ENCODE measurements at regions not wholly inside any gene's neighbourhood (a gene's known extent, or its start where the extent isn't known, plus 50 kb on each side); places are given as distances from the start of the nearest gene placed in this dataset.
A peak's percentile ranks its signal among the peaks of the same experiment; 100 is the strongest.

DNA sequence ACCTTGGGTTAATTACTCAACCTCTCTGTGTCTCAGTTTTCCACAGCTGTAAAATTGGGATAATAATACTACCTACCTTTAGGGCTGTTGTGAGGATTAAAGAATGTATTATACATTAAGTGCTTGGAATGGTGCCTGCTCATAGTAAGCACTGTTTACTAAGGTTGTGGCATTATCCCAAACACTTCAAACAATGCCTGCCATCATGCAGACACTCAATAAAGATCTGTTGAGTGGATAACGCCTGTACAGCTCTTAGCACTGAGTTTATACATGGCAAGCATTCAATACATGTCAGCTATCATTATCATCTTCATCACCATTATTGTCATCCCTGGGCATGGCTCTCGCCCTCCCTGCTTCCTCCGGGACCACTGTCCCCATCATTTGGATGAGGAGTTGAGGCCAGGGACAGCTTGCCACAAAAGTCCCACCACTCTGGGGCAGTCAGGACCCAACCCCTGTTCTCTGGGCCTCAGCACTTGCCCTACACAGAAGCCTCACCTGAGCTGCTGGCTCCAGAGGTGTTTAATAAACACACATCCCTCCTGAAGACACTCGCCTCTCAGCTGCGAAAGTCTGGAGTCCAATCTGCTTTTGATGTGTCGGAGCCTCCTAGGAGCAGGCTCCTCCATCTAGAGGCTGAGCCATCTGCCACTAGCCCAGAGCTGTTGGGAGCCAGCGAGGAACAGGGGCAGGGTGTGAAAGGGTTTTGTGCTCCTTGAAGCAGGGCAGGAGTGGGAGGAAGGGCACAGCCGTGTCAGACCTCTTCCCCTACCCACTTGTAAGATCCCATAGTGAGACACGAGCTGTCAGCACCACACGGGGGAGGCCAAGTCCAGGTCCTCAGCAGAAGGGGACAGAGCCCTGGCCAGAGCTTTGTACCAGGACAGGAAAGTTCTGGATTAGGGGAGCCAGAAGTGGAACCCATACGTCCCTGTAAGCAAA lies 80.9 kb upstream of the ZC3H12A start:
- DNase-seq: no peak

DNA sequence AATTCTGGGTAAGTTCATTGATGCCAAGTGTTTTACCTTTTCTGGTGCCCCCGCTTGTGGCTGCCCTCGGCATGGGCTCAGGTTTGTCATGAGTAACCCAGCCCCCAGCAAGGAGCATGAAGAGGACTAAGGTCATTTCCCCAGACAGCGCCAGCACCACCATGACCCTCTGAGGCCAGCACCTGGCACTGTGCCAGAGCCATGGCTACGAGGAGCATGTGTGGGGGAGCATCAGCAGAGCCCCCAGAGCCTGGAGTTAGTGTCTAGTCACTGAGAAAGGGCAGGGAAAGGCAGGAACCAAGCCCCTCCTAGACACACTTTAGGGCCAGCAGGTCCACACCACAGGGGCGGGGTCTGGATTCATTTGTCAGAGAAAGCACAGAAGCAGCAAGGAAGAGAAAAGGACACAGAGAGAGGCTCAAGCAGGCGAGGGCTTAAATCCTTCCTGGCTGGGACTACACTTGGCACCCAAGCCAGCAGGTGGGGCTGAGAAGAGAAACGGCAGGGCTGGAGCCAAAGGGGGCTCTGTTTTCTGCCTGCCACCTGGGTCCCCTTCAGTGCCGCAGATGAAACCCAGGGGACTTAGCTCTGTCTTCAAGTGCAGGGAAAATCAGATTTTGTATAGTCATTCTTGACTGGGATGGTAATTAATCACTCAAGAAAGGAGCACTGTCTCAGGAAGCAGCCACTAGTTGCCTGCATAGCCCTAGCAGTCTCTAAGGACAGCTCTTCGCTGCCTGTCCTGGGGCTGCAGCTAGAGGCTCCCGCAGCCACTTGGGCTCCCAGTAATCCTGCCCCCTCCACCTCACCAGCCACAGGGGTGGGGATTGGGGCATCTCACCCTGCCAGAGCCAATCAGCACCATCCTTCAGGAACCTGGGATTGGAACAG lies 79.6 kb upstream of the ZC3H12A start:
- peak in 1 of 2 experiments; percentile 5 for DNase-seq

DNA sequence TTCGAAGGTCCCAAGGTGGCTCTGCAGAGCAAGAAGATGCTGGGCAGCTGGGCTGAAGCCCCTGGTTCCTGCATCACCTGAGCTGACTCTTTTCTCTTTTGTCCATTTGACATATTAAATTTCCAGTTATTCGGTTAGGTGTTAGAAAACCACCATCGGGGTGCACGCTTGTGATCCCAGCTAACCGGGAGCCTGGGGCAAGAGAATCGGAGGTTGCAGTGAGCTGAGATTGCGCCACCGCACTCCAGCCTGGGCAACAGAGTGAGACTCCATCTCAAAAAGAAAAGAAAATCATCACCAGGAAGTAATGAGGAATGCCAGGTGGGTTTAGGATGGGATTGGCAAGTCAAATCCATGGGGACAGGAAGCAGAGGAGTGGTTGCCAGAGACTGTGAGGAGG lies 76.3 kb upstream of the ZC3H12A start:
- DNase-seq: no peak

DNA sequence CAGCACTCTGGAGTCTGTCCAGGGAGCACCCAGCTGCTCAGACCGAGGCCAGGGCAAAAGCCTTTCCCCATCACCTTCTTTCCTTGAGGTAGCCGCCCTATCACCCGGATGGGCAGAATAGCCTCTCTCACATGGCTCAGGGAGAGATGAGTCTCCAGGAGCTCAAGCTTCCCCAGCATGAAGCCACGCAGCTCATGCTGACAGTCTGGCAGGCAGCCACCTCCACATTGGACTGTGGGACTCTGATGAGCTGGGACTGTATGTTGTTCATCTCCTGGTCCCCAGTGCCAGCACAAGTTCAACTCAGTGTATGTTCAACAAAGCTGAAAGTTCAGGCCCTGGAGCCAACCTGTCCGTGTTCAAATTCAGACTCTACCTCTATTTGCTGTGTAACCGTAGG lies 75.2 kb upstream of the ZC3H12A start:
- DNase-seq: no peak

DNA sequence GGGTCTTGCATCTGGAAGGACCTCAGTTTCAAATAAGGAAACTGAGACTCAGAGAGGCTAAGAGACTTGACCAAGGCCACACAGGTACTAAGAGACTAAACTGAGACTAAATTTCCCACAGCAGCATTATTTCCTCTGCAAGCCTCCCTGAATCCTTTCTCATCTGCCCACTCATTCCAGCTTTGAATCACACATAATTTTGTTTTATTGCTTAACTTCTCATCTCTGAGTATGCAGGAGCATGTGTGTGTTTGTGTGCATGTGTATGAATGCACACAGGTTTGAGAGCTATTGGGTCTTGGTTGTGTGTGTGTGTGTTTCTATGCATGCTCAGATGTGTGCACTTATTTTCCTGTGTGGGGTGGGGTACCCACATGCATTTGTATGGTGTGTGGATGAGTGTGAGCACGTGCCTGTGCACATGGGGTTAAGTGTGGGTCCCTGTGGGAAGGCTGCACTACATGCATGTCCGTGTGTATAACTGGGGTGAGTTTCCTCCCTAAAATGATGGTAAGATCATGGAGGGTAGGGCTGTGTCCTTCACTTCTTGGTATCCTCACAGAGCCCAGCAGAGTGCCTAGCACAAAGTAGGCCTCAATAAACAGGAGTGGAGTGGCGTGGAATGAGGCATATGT lies 74.4 kb upstream of the ZC3H12A start:
- no peak for DNase-seq

DNA sequence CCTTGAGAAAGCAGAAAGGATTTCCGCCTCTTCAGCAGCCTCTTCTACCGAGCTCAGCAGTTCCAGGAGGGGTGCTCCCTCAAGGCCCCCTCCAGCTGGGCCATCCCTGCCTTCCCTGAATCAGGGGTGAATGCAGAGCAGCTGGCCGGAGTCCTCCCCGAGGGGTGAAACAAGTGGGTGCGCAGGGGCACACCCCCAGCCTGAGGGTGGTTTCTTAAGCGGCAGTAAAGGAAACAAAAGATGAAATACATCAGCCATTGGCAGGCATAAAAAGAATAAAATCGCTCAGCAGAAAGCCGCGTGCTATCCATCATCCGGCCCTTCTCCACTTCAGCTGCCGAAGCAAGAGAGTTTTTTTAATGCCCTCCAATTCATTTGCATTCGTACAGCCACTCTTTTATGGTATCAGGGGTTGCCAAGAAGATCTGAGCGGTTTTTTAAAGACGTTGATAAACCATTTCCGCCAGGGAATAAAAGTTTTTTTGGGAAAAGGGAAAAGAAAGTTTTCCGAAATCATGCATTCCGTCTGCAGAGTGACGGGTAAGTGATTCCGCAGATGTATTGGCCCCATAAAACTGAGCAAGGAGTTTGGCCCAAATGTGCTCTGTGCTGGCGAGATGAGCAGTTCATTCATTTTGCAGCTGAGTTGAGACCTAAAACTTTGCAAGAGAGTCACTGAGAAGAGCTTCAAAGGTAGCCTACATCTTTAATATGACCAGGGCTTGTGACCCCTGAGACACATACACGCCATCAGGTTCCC lies 73.7 kb upstream of the ZC3H12A start:
- no peak for DNase-seq

DNA sequence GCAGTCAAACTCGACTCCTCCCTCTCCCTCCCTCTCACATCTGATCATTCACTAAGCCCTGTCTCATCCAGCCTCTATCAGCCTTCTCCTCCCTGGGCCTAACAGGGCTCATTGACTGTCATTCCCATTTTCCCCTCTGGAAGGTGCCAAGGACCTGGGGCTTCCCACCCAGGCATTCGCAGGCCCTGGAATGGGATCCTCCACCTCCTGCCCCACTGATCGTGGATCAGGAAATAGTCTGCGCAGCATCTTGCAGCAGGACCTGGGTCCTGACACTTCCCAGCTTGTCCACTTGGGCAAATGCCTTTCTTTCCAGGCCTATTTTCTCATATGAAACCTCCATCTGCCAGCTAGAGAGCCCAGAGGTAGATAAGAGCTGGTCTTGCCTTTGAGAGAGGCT lies 71.2 kb upstream of the ZC3H12A start:
- no peak for DNase-seq

DNA sequence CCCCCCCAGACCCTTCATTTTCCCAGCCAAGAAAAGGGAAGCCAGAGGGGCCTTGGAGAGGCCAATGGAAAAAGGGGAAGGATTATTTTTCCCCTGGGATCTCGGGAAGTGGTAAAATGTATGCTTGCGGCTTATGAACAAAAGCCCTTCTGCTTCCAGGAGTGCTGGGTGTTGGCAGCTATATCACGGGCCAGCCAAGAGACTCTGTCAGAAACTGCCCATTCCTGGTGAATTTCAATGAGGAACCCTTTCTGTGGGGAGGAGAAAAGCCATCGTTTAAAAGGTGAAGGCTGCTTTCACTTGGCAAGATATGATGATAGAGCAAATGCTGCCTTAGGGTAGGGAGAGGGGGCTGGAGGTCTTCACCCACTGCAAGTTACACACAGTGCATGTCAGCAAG lies 69.7 kb upstream of the ZC3H12A start:
- no peak for DNase-seq

DNA sequence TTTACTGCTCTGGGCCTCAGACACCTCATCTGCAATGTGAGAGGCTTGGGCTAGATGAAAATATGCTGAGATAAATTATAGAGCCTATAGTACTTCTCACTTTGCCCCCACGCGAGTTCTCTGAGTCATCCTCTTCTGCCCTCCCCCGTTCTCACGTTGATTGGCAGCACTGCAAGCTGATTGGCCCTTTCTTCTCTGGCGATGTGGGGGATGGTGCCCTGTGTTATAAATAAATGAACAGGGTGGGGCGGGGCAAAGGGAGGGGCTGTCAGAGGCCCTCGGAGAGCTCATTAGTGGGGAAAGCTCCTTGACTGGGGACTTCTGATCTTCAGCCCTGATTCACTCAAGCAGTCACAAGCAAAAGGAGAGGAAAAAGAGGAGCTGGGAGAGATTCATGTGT lies 64.3 kb upstream of the ZC3H12A start:
- DNase-seq: no peak

DNA sequence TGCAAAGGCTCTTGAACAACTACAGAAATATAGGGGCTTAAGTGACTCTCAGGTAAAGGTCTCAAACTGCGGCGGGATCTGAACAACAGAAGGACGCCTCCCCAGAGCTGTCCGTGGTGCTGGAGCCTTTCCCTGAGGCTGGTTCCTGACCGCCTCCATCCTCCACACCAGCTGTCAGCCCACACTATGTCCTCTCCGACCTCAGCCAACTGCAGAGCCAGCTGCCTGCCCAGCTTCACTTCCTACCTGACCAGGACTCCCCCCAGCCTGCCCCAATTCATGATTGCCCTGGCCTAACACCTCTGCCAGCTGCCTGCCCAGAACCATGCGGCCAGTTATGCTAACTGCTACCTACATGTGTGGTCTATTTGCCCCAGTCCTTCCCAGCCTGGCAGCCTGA lies 63.6 kb upstream of the ZC3H12A start:
- no peak for DNase-seq

DNA sequence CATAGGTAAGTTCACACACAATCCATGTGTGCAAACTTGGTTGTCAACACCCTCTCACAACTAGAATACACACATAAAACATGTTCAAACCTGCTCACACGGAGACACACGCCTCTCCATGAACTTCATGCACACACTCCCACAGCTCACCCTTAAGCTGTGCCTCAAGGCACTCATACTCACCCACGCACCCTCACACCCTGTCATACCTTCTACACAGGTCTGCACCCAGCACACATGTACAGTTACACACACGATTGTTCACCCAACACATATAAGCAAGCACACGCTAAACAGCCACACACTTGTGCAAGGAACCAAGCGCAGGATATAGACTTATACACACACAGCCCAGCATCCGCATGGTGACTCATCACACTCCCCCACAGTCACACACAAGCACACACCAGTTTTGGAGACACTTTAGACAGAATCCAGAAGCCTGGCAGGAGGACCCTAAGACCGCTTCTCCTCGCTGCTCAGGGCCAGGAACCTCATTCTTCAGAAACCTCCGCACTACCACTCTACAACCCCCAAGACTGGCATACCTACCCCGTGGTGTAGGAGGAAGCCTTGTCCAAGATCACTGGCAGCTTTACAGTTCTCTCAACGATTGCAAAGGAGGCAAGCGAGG lies 58.7 kb upstream of the ZC3H12A start:
- no peak for DNase-seq

DNA sequence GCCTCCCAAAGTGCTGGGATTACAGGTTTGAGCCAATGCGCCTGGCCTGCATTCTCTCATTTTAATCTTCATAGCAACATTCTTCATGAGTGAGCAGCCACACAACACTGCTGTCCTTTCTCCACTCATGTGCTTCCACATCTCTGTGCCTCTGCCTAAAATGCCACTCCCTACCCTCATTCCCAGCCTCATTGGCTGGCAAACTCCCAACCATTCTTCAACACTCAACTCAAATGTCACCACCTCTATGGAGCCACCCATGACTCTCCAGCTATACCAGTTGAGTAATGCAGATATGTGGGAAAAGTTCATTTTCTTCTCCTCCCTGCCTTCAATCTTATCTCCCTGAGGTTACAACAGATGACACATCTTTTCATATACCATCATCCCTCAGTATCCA lies 53.9 kb upstream of the ZC3H12A start:
- no peak for DNase-seq

DNA sequence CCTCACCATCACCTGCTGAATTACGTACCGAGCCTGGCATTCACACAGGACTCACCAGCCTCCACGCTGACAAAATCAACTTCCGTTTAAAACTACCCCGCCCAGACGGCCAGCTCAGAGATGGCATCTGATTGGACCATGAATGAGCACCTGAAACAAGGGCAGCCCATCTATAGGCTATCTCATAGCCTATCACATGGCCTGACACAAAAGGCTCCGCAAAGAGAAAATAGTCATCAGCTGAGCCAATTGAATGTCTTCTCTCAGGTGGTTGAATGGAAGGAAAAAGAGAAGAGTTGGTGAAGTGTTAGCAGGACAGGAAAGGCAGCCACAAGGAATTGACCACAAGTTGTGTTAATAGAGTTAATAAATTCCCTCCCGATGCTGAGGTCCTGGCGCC lies 50.6 kb upstream of the ZC3H12A start:
- no peak for DNase-seq

DNA sequence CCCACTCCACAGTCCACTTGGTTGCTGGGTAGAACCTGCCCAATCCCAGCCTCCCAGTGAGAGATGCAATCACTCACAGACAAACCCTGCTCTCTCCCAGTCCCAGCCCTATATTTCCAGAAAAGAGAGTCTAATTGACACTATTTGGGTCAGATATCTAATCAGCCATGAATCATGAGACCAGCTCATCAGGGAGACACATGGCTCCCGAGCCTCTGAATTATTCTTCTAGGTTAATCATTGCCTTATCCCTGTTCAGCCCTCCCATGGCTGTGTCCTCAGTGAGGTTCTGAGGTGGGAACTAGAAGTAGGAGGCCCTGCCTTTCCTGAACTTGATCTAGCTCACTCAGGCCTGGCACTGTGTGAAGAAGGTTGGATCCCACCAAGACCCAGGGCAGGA lies 49.9 kb upstream of the ZC3H12A start:
- DNase-seq: no peak
